Spleen (tissue), 7 donors: ENCODE measurements at regions not wholly inside any gene's neighbourhood (a gene's known extent, or its start where the extent isn't known, plus 50 kb on each side); places are given as distances from the start of the nearest gene placed in this dataset.

ENCODE experiments used
- CTCF ChIP-seq, 11 experiments: fragments of 200-600 bp in 7 of 11; fragments of 450-650 bp in 4 of 11; sonication (generic) in 4 of 11; IDR thresholded peaks in 8 of 11; conservative IDR thresholded peaks in 3 of 11; 1 replicate in 7 of 11; 2 replicates in 4 of 11; pipeline versions ENCODE4 v1.4.0 to v1.8.0; 2016 to 2021; ENCODE audit warnings: antibody characterized with exemption in 11 of 11, inconsistent platforms in 4 of 11, mild to moderate bottlenecking in 1 of 11
- POLR2A ChIP-seq, 3 donors: fragments of 450-650 bp; IDR thresholded peaks; one replicate each; pipeline ENCODE4 v1.5.1; 2017; ENCODE audit warnings: antibody characterized with exemption in 3 of 3, mild to moderate bottlenecking in 1 of 3
- POLR2AphosphoS5 ChIP-seq, 3 donors: sonication (generic); formaldehyde crosslinking; IDR thresholded peaks; one replicate each; pipeline ENCODE4 v1.5.1; 2017; ENCODE audit warnings: antibody characterized with exemption in 3 of 3
- donor health status: DM: no; HTN: no; CAD: no; lungs with moderate emphysema.
- donor health status: DM: no; HTN: no; CAD: no.
- donor health status: DM: no; HTN: no; CAD: no.

DNA sequence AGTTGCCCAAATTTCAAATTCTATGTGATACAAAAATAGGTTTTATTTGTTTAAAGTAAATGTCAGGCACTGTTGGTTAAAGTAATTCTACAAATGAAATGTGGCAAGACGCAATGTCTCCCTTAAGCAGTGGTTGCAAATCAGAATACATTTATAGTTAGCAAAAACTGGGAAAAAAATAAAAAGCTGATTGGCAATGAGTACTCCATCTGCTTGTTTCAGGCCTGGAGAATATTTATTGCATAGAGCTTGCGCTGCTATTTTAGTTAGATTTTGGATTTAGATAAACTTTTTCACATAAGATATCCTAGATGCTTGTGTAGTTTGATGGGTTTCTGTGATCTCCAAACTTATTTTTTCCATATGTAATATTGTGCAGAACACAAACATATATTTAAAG lies 224.0 kb upstream of the MPPED2 start:
- no peak for TF ChIP-seq CTCF (IDR thresholded peaks at IDR 0.05 in 8 of 11, conservative IDR thresholded peaks at IDR 0.05 in 3 of 11)
- no peak for TF ChIP-seq POLR2AphosphoS5 (IDR thresholded peaks at IDR 0.05)
- TF ChIP-seq POLR2A (IDR thresholded peaks at IDR 0.05): no peak
